ENCODE measurements at regions not wholly inside any gene's neighbourhood (a gene's known extent, or its start where the extent isn't known, plus 50 kb on each side); places are given as distances from the start of the nearest gene placed in this dataset.

GRCh38 chr6:87902383-87902782 is 145.3 kb upstream of the SPACA1 start:
- no peaks in the 10 kb centered on the region for H3K9me3 Mint-ChIP-seq
- no peak overlapping the region for H2BK15ac ChIP-seq (ENCODE audit: low read depth, low read length)
- no peaks in the 10 kb centered on the region for H4K20me1 ChIP-seq (ENCODE audit: control insufficient read depth, insufficient read depth, insufficient read length)
- no peak overlapping the region for H3K27ac ChIP-seq (ENCODE audit: insufficient read length, low read depth, low read length)
- no peaks in the 10 kb centered on the region for H3K36me3 Mint-ChIP-seq (ENCODE audit: insufficient read depth in 1 of 3, low read depth in 3 of 3)
- H4K5ac ChIP-seq (ENCODE audit: insufficient read length, low read depth, low read length) = no peak overlapping the region
- H3K79me1 ChIP-seq (ENCODE audit: insufficient read depth, low read depth, low read length, poor library complexity, severe bottlenecking) = no peaks in the 10 kb centered on the region
- H3T11ph ChIP-seq (ENCODE audit: low read length) = no peak overlapping the region
- no peak overlapping the region for H3K56ac ChIP-seq (ENCODE audit: insufficient read length, low read depth, low read length)
- H3K4me2 ChIP-seq (ENCODE audit: insufficient read depth, insufficient read length, low read length) = no peak overlapping the region
- no peaks in the 10 kb centered on the region for H3K9me3 ChIP-seq (ENCODE audit: control insufficient read depth, low read depth, low read length)
- H3K23ac ChIP-seq (ENCODE audit: insufficient read length, low read depth, low read length) = no peak overlapping the region
- H3K4ac ChIP-seq (ENCODE audit: low read depth, low read length) = no peak overlapping the region
- H3K9ac ChIP-seq (ENCODE audit: extremely low read depth, insufficient read length, low read length) = no peak overlapping the region
- no peak overlapping the region for H3K14ac ChIP-seq (ENCODE audit: insufficient read depth, low read length)
- H2BK5ac ChIP-seq (ENCODE audit: insufficient read length, low read length) = no peak overlapping the region
- no peak for TF ChIP-seq CTCF (conservative IDR thresholded peaks at IDR 0.05)
- H3K4me1 ChIP-seq (ENCODE audit: insufficient read depth, low read length) = peaks cover 9% of the 10 kb centered on the region; the same call in 1 of the 2 replicates
- H2BK20ac ChIP-seq (ENCODE audit: low read depth, low read length, poor library complexity, severe bottlenecking) = no peak overlapping the region
- DNase-seq = no peak
- H3K27me3 ChIP-seq (ENCODE audit: insufficient read depth, low read length) = peaks cover 3% of the 10 kb centered on the region; the same call in 1 of the 2 replicates
- H4K91ac ChIP-seq (ENCODE audit: insufficient read length, low read depth, low read length) = no peak overlapping the region
- H2AK5ac ChIP-seq (ENCODE audit: insufficient read length, low read length) = no peak overlapping the region
- H3K27ac Mint-ChIP-seq = no peak overlapping the region
- H2AFZ ChIP-seq (ENCODE audit: low read length) = no peak overlapping the region
- H3K4me1 Mint-ChIP-seq = peaks cover 45 to 50% of the 10 kb centered on the region in 2 experiments
- no peak overlapping the region for H4K8ac ChIP-seq (replicated peaks; ENCODE audit: insufficient read length, low read depth, low read length)
- no peak overlapping the region for H2BK120ac ChIP-seq (ENCODE audit: low read depth, low read length, poor library complexity, severe bottlenecking)
- no peaks in the 10 kb centered on the region for H3K23me2 ChIP-seq (ENCODE audit: insufficient read length, low read depth, low read length, poor library complexity, severe bottlenecking)
- H3K18ac ChIP-seq (ENCODE audit: insufficient read length, low read depth, low read length) = no peak overlapping the region
- no peak overlapping the region for H2BK12ac ChIP-seq (ENCODE audit: insufficient read length, low read depth, low read length)
- no peaks in the 10 kb centered on the region; the same call in 1 of the 2 replicates for H3K27me3 Mint-ChIP-seq (ENCODE audit: low read depth)
- no peak overlapping the region for H3K4me3 Mint-ChIP-seq
- H3K79me2 ChIP-seq (ENCODE audit: insufficient read depth, low read length) = no peaks in the 10 kb centered on the region
